K562 (cell line): ENCODE measurements at regions not wholly inside any gene's neighbourhood (a gene's known extent, or its start where the extent isn't known, plus 50 kb on each side); places are given as distances from the start of the nearest gene placed in this dataset.

ENCODE experiments used
- ATF7 ChIP-seq: fragments of 450-650 bp; IDR thresholded peaks from 2 replicates; pipeline ENCODE4 v1.7.1; 2014; ENCODE audit warnings: mild to moderate bottlenecking, moderate library complexity
- CEBPB ChIP-seq: fragments of 450-650 bp; IDR thresholded peaks from 2 replicates; pipeline ENCODE4 v1.6.1; 2016; ENCODE audit warnings: missing genetic modification characterization, missing compliant biosample characterization
- CREM ChIP-seq: IDR thresholded peaks from 2 replicates; pipeline ENCODE4 v1.6.1; 2014; ENCODE audit warnings: antibody characterized with exemption, low read depth
- CTCF ChIP-seq, 3 experiments: IDR thresholded peaks in 2 of 3; conservative IDR thresholded peaks in 1 of 3; 2 replicates each; pipeline ENCODE4 v1.5.1; 2011 to 2012; ENCODE audit warnings: low read length in 3 of 3, mild to moderate bottlenecking in 3 of 3, control low read depth in 2 of 3, improper control_type of control experiment in 1 of 3, inconsistent platforms in 1 of 3, low read depth in 1 of 3, mixed read lengths in 1 of 3, moderate library complexity in 1 of 3; ENCODE audit not compliant: insufficient read depth in 2 of 3
- E2F6 ChIP-seq, 2 experiments: IDR thresholded peaks; 2 replicates each; pipeline ENCODE4 v1.6.1; 2011; ENCODE audit warnings: borderline replicate concordance in 1 of 2, control low read depth in 1 of 2, low read depth in 1 of 2, low read length in 1 of 2, mild to moderate bottlenecking in 1 of 2, mixed read lengths in 1 of 2, moderate library complexity in 1 of 2; ENCODE audit not compliant: insufficient read depth in 1 of 2, insufficient read length in 1 of 2, poor library complexity in 1 of 2, severe bottlenecking in 1 of 2; ENCODE audit errors: extremely low read depth in 1 of 2
- EZH2 ChIP-seq: IDR thresholded peaks from 2 replicates; pipeline ENCODE4 v1.6.1; 2012; ENCODE audit warnings: low read depth, mild to moderate bottlenecking, inconsistent platforms, low read length, borderline replicate concordance
- GATA2 ChIP-seq: sonication (generic); formaldehyde crosslinking; IDR thresholded peaks from 2 replicates; pipeline ENCODE4 v1.4.0; 2020; ENCODE audit warnings: mild to moderate bottlenecking, missing genetic modification reagents
- POLR2A ChIP-seq: fragments of 450-650 bp; conservative IDR thresholded peaks from 2 replicates; pipeline ENCODE4 v1.6.1; 2016
- POLR2AphosphoS5 ChIP-seq: IDR thresholded peaks from 2 replicates; pipeline ENCODE4 v1.6.1; 2011; ENCODE audit warnings: mild to moderate bottlenecking, low read depth, low read length, moderate library complexity; ENCODE audit not compliant: control insufficient read depth, insufficient read depth
- RBM34 ChIP-seq: fragments of 200-400 bp; formaldehyde crosslinking; IDR thresholded peaks from 2 replicates; pipeline ENCODE4 v1.6.1; 2018; ENCODE audit warnings: low read length, borderline replicate concordance; ENCODE audit not compliant: insufficient read depth
- TCFL5 ChIP-seq: fragments of 250-450 bp; sonication (Bioruptor Pico); conservative IDR thresholded peaks from 2 replicates; pipeline ENCODE4 v1.6.1; 2021; ENCODE audit warnings: mild to moderate bottlenecking, moderate library complexity, matching md5 sums
- ZHX1 ChIP-seq: fragments of 150-350 bp; conservative IDR thresholded peaks from 2 replicates; pipeline ENCODE4 v1.6.1; 2014; ENCODE audit warnings: low read length
- ZZZ3 ChIP-seq: fragments of 450-650 bp; IDR thresholded peaks from 2 replicates; pipeline ENCODE4 v1.6.1; 2016; ENCODE audit warnings: antibody characterized with exemption, mild to moderate bottlenecking, moderate library complexity

- TF ChIP-seq CEBPB (no peak), TCFL5 (CRISPR knock-in tag) (no peak), ZHX1 (no peak), GATA2 (CRISPR knock-in tag) (no peak), CREM (no peak), POLR2A (no peak), RBM34 (no peak), ATF7 (no peak), POLR2AphosphoS5 (no peak), CTCF (IDR thresholded peaks at IDR 0.05 in 2 of 3, conservative IDR thresholded peaks at IDR 0.05 in 1 of 3; ENCODE audit: insufficient read depth in 2 of 3, low read depth in 1 of 3, low read length in 3 of 3) (no peak), E2F6 (IDR thresholded peaks at IDR 0.05; ENCODE audit: borderline replicate concordance in 1 of 2, extremely low read depth in 1 of 2, insufficient read depth in 1 of 2, insufficient read length in 1 of 2, low read depth in 1 of 2, low read length in 1 of 2, poor library complexity in 1 of 2, severe bottlenecking in 1 of 2) (no peak), ZZZ3 (no peak), EZH2 (no peak)
These were observed 417.6 kb downstream of the METTL15 start for GRCh38 chr11:28525636-28526405.
